AG08395 (cell line): ENCODE measurements at regions not wholly inside any gene's neighbourhood (a gene's known extent, or its start where the extent isn't known, plus 50 kb on each side); places are given as distances from the start of the nearest gene placed in this dataset.
"Not testable (repeated sequence)": the region's sequence is repeated elsewhere in the genome, so short reads cannot be mapped to it uniquely, and the experiment has no call there.

ENCODE experiments used
- DNase-seq: peaks from one replicate; pipeline ENCODE4 v3.0.0; 2012; ENCODE audit warnings: mixed read lengths, low spot score

- no peak for DNase-seq
Measured at GRCh38 chr14:34173916-34174315, 223.0 kb upstream of the EGLN3 start.

DNA sequence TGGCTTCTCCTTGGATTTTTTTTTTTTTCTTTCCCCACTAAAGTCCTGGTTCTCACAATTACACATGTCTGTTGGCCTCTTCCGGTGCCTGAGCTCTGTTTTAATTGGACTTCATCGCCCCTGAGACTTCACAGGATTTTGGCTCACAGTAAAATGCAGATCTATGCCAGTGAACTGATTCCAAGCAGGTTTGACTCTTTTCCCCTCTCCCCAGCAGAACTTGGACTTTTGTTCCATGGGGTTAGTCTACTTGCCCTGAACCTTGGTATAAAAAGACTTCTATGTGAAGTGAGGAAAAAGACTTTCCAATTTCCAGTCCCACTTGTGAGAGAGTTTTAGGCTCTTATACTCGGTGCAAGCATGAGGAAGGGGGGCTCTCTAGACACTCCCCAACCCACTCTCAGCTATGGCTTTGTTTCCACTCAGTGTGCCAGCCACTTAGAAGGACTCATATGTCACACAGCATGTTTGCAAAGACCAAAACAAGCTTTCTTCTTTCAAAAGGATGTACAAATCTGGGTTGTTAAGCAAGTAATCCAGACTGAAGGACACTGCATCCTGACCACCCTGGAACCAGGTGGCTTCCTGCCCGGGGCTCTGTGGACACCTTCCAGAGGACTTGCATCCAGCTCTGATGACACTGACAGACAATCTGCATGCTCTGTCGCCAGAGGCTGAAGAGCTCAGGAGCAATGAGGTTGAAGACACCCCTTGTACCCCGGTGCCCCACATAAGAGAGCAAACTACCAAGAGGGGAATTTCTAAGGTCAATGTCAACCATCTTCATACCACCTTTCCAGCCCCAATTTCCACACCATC is 221.9 kb upstream of the EGLN3 start:
- no peak for DNase-seq

DNA sequence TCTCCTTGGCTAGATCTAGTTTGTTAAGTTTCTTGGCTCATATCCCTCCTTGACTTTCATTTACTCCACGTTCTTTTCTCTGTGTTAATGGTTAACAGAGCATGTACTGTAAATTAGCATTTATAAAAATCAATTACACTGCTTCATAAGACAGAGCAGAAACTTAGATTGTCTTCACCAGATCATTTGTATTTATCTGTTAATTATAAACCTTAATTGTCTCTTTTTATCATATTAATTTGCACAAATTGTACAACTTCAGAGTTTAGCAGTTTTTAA is 221.2 kb upstream of the EGLN3 start:
- no peak for DNase-seq

- DNase-seq: no peak
Measured at GRCh38 chr14:34171431-34172172, 220.7 kb upstream of the EGLN3 start.

DNA sequence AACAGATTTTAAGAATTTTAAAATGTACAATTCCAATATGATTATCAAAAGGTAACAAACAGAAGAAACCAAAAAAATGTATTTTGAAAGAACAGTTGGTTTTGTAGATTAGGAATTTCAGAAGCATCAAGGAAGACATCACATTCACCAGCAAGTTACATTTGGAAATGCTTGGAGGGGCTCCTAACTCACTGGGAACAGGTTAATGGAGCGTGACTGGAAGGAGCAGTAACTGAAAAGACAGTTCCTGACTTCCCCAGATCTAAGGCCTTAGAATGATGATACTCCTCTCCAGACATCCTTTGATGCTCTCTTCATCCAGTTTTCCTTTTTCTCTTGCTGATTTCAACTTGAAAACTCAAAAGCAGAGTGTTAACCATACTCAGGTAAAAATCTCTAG is 220.0 kb upstream of the EGLN3 start:
- DNase-seq: no peak

GRCh38 chr14:34169561-34169960 is 218.7 kb upstream of the EGLN3 start:
- no peak for DNase-seq

DNA sequence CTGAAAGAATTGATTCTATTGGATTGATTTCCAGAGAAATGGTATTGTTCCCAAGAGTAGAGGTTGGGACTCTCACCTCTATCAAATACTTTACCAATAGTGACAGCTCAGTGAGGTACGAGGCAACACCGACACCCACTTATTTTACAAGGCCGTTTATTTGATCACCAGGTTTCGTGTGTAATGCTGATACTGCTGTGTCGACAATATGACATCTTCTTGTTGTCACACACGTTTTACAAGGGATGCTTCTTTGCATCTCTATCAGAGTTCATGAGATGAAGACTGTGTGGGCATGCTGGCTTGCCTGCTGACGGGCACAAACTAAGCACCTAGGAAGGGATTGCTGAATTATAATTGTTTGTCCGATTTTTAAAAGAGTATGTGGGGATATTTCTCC is 217.8 kb upstream of the EGLN3 start:
- DNase-seq: no peak

DNA sequence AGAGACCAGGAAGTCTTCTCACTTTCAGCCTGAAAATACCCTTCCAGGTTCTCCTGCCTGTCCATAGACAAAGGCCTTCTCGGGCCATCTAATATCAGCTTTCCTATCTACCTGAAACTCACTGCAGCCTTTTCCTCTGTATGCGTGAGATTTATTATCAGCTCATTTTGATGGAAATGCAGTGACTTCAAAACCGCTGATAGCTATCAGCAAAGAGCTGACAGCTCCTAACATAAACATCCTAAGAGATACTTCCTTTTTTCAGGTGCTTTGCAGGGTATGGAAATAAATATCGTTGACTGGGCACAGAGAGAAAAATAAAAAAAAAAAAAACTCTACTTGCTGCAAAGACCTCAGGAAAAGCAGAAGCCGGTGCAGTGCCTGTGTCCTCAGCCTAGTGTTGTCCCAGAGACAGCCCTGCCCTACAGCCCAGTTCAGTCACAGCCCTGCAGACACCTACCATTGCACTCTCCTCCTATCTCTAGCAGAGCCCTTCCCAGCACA is 215.0 kb upstream of the EGLN3 start:
- DNase-seq: no peak

- DNase-seq: no peak
Measured at GRCh38 chr14:34164162-34164864, 213.4 kb upstream of the EGLN3 start.

DNA sequence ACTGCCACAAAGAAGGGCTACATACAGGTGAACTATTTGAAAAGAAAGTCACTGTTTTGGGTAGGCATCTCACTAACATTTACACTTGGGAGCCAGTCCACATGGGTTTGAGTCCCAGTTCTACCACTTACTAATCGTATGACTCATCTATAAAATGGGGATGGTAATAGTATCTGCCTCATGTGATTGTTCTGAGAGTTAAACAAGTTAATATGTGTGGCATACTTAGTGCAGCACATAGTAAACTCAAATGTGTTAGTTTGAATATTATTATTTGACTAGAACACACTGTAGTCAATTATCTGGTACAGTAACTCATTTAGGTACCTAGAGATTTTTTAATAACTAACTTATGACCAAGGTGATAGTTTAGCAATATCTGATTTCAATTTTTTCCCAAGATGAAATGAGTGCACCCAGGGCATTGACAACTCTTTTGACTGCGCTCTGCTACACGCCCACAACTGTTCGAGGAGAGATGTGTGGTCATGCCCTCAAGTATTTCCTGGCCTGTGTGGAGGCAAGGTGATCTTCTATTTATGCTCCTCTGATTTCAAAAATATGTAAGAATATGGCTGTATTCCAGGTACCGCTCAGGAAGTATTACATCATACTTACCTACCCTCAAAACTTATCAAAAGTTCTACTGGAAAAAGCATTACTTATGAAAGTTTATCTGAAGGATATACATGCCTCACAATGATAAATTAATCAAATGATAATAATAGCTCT is 210.6 kb upstream of the EGLN3 start:
- no peak for DNase-seq

DNA sequence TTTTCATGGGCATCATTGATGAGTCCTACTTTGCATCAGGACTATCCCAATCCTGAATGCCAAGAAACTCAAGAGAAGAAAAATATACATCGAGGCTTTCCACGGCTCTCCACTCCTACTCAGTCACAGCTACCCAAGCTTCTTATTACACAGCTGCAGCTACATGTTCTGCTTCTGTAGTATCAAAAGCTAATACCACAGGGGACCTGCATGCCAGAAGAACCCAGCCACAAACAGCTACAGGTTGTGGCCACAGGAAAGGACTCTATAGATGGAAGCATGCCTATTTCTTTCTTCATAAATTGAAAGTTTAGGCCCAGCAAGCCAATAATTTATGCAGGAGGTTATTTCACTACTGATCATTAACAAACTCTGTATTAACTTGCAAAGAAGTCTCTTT is 209.7 kb upstream of the EGLN3 start:
- DNase-seq: no peak

GRCh38 chr14:34157651-34158050 is 206.8 kb upstream of the EGLN3 start:
- no peak for DNase-seq

DNA sequence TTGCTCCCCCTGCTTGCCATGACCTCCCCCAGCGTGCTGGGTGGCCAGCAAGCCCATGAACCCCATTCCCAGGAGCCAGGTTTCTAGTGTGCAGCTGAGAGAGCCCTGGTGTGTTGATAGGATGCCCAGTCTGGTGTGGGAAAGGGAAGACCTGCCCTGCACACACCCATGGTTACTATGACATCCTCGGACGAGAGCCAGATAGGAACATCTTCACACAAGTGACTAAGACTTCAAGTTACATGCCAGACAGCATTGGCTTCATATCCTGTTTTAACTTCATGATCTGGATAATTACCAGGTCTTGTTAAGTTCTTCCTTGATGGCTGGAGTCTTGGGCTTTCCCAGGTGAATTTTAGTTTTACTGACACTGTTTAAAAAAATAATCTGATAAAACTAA is 196.6 kb upstream of the EGLN3 start:
- DNase-seq: no peak

GRCh38 chr14:34140127-34140526 is 189.3 kb upstream of the EGLN3 start:
- DNase-seq: not testable (repeated sequence)

DNA sequence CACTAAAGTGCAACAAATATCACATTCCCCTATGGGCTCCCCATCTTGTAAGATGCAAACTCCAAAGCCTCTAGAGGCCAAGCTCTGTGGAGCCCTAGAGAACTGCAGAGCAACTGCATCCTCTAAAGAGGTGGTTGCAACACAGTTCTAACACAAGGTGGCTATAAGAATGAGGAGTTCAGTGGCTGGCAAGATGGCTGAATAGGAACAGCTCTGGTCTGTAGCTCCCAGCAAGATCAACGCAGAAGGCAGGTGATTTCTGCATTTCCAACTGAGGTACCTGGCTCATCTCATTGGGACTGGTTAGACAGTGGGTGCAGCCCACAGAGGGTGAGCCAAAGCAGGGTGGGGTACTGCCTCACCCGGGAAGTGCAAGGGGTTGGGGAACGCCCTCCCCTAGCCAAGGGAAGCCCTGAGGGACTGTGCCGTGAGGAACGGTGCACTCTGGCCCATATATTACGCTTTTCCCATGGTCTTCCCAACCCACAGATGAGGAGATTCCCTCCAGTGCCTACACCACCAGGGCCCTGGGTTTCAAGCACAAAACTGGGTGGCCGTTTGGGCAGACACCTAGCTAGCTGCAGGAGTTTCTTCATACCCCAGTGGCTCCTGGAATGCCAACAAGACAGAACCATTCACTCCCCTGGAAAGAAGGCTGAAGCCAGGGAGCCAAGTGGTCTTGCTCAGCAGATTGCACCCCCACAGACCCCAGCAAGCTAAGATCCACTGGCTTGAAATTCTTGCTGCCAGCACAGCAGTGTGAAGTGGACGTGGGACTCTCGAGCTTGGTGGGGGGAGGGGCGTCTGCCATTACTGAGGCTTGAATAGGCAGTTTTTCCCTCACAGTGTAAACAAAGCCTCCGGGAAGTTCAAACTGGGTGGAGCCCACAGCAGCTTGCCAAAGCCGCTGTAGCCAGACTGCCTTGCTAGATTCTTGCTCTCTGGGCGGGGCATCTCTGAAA is 188.6 kb upstream of the EGLN3 start:
- DNase-seq: not testable (repeated sequence)

- DNase-seq: no peak
Measured at GRCh38 chr14:34138175-34138574, 187.3 kb upstream of the EGLN3 start.

GRCh38 chr14:34137001-34137745 is 186.3 kb upstream of the EGLN3 start:
- DNase-seq: no peak

DNA sequence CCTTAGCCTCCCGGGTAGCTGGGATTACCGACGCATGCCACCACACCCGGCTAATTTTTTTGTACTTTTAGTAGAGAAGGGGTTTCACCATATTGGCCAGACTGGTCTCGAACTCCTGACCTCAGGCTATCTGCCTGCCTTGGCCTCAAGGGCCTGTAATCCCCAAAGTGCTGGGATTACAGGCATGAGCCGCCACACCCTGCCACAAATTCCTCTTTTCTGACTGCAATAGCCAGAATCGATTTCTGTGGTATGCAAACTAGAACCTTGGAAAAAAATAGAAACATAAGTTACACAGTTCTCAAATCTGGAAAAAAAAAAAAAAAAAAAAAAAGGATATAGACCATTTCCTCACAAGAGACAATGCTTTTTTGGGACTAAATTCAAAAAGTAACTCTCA is 184.6 kb upstream of the EGLN3 start:
- no peak for DNase-seq

- DNase-seq: no peak
Measured at GRCh38 chr14:34134484-34134883, 183.6 kb upstream of the EGLN3 start.

DNA sequence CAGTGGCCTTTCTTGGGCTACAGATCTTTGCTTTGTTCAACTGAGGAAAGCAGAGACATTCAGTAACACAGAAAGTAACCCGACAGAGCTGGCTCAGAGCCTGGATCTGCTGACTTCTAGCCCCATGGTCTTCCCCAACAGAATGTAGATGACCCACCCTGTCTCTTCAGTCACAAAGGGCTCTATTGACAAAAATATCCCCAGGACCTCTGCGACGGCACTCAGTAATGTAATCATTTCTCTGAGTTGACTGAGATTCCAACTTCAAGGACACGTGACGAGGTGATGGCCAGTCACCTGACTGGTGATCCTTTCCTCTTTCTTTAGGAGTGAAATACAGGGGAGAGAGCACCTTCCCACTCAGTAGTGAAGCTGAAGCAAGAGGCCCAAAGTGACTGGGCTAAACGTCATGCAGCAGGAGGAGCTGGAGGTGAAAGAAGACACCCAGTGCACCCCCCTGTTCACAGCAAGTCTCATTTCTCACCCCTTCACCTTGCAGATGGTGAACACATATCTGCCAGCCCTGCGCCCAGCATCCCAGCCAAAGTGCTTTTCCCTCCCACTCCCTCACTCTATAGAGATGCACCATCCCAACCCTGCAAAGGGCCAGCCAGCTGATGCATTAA is 179.2 kb upstream of the EGLN3 start:
- no peak for DNase-seq
